GM10266 (cell line): ENCODE measurements at regions not wholly inside any gene's neighbourhood (a gene's known extent, or its start where the extent isn't known, plus 50 kb on each side); places are given as distances from the start of the nearest gene placed in this dataset.

Source experiments
- DNase-seq: peaks from one replicate; pipeline ENCODE4 v3.0.0; 2012; ENCODE audit errors: extremely low spot score
- TF ChIP-seq, protein P1 (sequence below): IDR thresholded peaks from 2 replicates; pipeline ENCODE4 v1.5.1; 2012; ENCODE audit warnings: mild to moderate bottlenecking, low read depth; ENCODE audit not compliant: control insufficient read depth, insufficient read depth; ENCODE audit errors: missing control alignments

DNA sequence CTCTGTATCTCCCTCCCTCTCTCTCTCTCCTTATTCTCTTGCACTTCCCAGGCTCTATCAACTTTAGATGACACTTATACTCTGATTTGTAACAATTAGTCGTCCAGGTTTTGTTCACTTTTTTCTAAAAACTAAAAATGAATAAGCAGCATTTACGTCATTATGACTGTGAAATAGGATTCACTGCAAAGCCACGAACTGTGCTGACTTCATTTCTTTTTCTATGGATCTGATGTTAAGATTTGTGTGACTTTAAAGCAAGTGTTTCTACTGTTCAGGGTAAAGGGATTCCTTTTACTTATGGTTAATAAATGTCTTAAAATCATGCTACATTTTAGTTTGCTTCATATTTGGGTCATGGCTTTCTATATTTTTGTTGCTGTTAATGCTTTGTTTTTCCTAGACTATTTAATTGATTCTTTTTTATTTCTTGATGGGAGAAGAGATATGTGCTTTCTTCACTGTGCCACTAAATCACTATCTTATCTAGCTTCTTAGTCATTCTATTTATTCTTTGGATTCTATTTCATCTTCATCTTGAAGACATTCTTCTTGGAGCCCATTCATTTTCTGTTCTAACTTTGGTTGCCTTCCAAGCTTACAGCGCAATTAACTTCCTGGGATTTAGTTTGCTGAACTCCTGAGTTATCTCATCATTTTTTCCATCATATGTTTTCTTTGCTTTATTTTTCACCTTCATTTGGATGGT is 480.4 kb upstream of the TRIB2 start:
- TF ChIP-seq, protein P1, sequence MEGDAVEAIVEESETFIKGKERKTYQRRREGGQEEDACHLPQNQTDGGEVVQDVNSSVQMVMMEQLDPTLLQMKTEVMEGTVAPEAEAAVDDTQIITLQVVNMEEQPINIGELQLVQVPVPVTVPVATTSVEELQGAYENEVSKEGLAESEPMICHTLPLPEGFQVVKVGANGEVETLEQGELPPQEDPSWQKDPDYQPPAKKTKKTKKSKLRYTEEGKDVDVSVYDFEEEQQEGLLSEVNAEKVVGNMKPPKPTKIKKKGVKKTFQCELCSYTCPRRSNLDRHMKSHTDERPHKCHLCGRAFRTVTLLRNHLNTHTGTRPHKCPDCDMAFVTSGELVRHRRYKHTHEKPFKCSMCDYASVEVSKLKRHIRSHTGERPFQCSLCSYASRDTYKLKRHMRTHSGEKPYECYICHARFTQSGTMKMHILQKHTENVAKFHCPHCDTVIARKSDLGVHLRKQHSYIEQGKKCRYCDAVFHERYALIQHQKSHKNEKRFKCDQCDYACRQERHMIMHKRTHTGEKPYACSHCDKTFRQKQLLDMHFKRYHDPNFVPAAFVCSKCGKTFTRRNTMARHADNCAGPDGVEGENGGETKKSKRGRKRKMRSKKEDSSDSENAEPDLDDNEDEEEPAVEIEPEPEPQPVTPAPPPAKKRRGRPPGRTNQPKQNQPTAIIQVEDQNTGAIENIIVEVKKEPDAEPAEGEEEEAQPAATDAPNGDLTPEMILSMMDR: no peak
- no peak for DNase-seq

DNA sequence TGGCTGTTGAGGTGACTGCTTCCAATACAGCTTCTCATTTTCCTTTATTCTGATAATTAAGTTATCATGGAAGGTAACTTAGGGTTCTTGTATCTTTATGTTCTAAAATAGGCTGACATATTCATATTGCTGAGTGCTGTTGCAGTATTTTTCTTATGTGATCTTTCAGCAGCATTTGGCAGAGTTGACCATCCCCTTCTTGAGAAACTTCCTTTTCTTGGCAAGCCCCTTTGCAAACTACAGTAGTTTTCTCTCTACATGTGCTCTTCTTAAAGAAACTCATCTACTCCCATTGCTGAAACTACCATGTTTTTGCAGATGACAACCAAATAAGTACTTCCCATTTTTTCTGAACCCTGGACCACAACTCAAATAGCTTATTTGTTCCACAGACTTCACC is 476.5 kb upstream of the TRIB2 start:
- no peak for DNase-seq
- TF ChIP-seq, protein P1: no peak

DNA sequence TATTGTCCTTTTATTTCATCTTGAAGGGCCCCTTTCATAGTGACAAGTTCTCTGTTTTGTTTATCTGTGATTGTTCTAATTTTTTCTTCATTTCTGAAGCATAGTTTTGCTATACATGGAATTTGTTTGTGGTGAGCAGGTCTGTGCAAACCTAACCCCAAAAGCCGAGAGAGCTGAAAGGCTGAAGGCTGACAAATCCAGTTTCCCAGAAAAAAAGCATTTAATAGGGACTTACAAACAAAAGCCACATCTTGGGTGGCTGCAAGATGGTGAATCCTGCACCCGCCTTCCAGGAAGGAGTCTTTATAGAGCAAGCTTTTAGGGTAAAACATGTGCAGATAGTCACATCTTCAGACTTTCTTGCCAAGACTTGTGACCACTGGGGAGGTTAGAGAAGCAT is 473.4 kb upstream of the TRIB2 start:
- TF ChIP-seq, protein P1: no peak

DNA sequence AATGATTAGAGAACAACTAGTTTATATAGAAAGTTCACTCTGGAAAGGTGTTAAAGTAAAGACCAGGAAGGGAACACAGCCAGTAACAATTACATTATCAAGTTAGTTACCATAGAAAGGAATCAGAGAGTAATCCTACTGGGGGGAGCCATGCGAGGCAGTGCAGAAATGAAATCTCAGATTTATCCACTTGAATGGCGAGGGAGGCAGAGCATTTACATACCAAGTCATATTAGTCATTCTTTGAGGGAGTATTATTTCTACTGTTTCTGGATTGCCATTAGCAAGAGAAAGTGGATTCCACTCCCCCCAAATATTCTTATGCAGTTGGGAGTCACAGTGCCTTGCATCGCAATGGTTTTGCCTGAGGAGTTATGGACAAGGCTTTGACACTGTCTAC is 472.7 kb upstream of the TRIB2 start:
- TF ChIP-seq, protein P1: no peak
- no peak for DNase-seq

More for the DNA sequence above, 473.4 kb upstream of the TRIB2 start:
- no peak for DNase-seq

DNA sequence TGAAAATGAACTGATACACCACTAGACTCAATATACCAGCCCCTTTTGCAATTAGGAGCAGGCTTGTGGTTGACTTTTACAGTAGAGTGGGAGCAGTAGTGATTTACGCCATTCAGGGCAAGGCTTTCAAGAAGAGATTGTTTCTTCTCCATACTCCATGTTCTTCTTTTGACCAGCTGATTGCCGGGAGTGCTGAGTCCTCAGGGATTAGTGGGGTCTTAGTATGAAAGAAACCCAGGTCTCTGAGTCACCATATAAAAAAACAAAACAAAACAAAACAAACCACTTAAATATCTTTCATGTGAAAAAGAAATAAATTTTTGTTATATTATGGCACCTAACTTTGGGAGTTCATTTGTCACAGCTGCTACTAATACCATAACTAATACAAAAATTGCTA is 465.6 kb upstream of the TRIB2 start:
- no peak for DNase-seq
- TF ChIP-seq, protein P1: no peak

DNA sequence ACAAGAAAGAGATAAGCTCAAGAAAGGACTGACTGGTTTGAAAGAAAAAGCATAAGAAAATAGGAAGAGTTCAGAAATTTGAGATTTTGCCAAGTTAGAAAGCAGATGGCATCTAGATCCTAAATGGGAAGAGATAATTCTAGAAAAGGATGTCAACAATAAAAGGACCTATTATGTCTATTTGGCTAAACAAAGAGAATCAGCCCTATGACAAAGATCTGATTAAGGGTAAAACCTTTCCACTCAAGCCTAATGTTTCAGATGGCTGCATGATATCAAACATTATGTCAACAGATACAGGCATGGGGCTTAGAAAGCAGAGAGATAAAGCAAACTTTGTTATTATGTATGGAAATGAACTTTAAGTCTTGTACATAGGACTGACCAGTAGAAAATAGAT is 465.0 kb upstream of the TRIB2 start:
- TF ChIP-seq, protein P1: no peak
- no peak for DNase-seq

DNA sequence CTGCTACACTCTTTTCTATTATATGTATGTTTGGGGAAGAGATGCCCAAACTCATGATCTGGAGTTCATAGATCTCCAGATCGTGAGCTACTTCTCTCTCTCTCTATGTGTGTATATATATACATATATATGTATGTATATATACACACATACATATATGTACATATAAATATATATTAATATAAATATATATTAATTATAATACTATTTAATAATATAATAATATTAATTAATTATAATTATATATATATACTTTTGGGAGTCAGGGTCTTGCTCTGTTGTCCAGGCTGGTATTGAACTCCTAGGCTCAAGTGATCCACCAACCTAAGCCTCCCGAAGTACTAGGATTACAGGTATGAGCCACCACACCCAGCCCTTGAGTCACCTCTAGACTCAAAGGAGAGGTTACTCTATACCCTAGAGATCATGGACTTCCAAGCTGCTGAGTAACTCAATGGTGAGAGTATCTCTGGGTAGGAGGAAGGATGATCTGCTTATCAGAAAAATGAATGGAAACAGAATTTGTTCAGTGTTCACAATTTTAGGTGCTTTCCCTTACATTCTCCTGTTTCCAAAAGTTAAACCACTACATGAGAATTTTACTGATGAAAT is 463.5 kb upstream of the TRIB2 start:
- TF ChIP-seq, protein P1: no peak
- no peak for DNase-seq
